ENCODE measurements at regions not wholly inside any gene's neighbourhood (a gene's known extent, or its start where the extent isn't known, plus 50 kb on each side); places are given as distances from the start of the nearest gene placed in this dataset.

GRCh38 chr5:56320686-56321085 lies 87.6 kb upstream of the ANKRD55 start:
- no peak for DNase-seq (ENCODE audit: low read depth)

GRCh38 chr5:56319526-56320181 lies 86.5 kb upstream of the ANKRD55 start:
- no peak for DNase-seq (ENCODE audit: low read depth)

- no peak for DNase-seq (ENCODE audit: low read depth)
These were observed 84.9 kb upstream of the ANKRD55 start for GRCh38 chr5:56317923-56318561.

GRCh38 chr5:56316299-56316994 lies 83.3 kb upstream of the ANKRD55 start:
- no peak for DNase-seq (ENCODE audit: low read depth)

GRCh38 chr5:56314529-56314928 lies 81.4 kb upstream of the ANKRD55 start:
- DNase-seq (ENCODE audit: low read depth), result no peak

GRCh38 chr5:56313596-56313995 lies 80.5 kb upstream of the ANKRD55 start:
- DNase-seq (ENCODE audit: low read depth), result no peak

- no peak for DNase-seq (ENCODE audit: low read depth)
These were observed 79.9 kb upstream of the ANKRD55 start for GRCh38 chr5:56313004-56313531.

- no peak for DNase-seq (ENCODE audit: low read depth)
These were observed 78.3 kb upstream of the ANKRD55 start for GRCh38 chr5:56311306-56311905.

GRCh38 chr5:56310711-56311204 lies 77.6 kb upstream of the ANKRD55 start:
- DNase-seq (ENCODE audit: low read depth), result no peak

GRCh38 chr5:56309262-56309826 lies 76.2 kb upstream of the ANKRD55 start:
- no peak for DNase-seq (ENCODE audit: low read depth)

- no peak for DNase-seq (ENCODE audit: low read depth)
These were observed 74.7 kb upstream of the ANKRD55 start for GRCh38 chr5:56307714-56308333.

- no peak for DNase-seq (ENCODE audit: low read depth)
These were observed 73.5 kb upstream of the ANKRD55 start for GRCh38 chr5:56306433-56307150.

- no peak for DNase-seq (ENCODE audit: low read depth)
These were observed 72.1 kb upstream of the ANKRD55 start for GRCh38 chr5:56305001-56305950.

- DNase-seq (ENCODE audit: low read depth), result no peak
These were observed 70.4 kb upstream of the ANKRD55 start for GRCh38 chr5:56303511-56303910.

GRCh38 chr5:56302027-56302426 lies 68.9 kb upstream of the ANKRD55 start:
- no peak for DNase-seq (ENCODE audit: low read depth)

- no peak for DNase-seq (ENCODE audit: low read depth)
These were observed 67.9 kb upstream of the ANKRD55 start for GRCh38 chr5:56301069-56301468.

GRCh38 chr5:56299212-56299611 lies 66.1 kb upstream of the ANKRD55 start:
- DNase-seq (ENCODE audit: low read depth), result no peak

- no peak for DNase-seq (ENCODE audit: low read depth)
These were observed 65.4 kb upstream of the ANKRD55 start for GRCh38 chr5:56298336-56299090.

- no peak for DNase-seq (ENCODE audit: low read depth)
These were observed 64.7 kb upstream of the ANKRD55 start for GRCh38 chr5:56297851-56298250.

All from activated gamma-delta T cell treated with anti-CD3 and anti-CD28 coated beads, Interleukin-2, amount 50 U/mL, for 16 hours (primary cell).